NCI-H524 treated with DMSO at 0.1 percent for 48 hours (cell line): ENCODE measurements at regions not wholly inside any gene's neighbourhood (a gene's known extent, or its start where the extent isn't known, plus 50 kb on each side); places are given as distances from the start of the nearest gene placed in this dataset.
A peak's percentile ranks its signal among the peaks of the same experiment; 100 is the strongest.
"Not testable (repeated sequence)": the region's sequence is repeated elsewhere in the genome, so short reads cannot be mapped to it uniquely, and the experiment has no call there.

Experiments
- DNase-seq: peaks from one replicate; lab custom pipeline; 2025; lab: John Stamatoyannopoulos, UW

GRCh38 chr4:29708473-29708872, 1011.7 kb upstream of the PCDH7 start:
- DNase-seq, result no peak

- no peak for DNase-seq
Observed at GRCh38 chr4:29710519-29710918, 1009.6 kb upstream of the PCDH7 start.

- DNase-seq, result no peak
Observed at GRCh38 chr4:29711226-29711625, 1008.9 kb upstream of the PCDH7 start.

- no peak for DNase-seq
Observed at GRCh38 chr4:29717287-29718057, 1002.7 kb upstream of the PCDH7 start.

GRCh38 chr4:29718136-29718535, 1002.0 kb upstream of the PCDH7 start:
- DNase-seq, result no peak

GRCh38 chr4:29722253-29722652, 997.9 kb upstream of the PCDH7 start:
- DNase-seq, result no peak

- DNase-seq, result no peak
Observed at GRCh38 chr4:29726938-29727337, 993.2 kb upstream of the PCDH7 start.

- DNase-seq, result no peak
Observed at GRCh38 chr4:29734343-29735213, 985.6 kb upstream of the PCDH7 start.

GRCh38 chr4:29756966-29757365, 963.2 kb upstream of the PCDH7 start:
- no peak for DNase-seq

- DNase-seq, result no peak
Observed at GRCh38 chr4:29762151-29762550, 958.0 kb upstream of the PCDH7 start.

GRCh38 chr4:29770627-29771026, 949.5 kb upstream of the PCDH7 start:
- DNase-seq, result no peak

- DNase-seq, result not testable (repeated sequence)
Observed at GRCh38 chr4:29788123-29788522, 932.0 kb upstream of the PCDH7 start.

GRCh38 chr4:29805245-29805644, 914.9 kb upstream of the PCDH7 start:
- DNase-seq, result peak; percentile 17

GRCh38 chr4:29805916-29806480, 914.2 kb upstream of the PCDH7 start:
- DNase-seq, result no peak

GRCh38 chr4:29817961-29818360, 902.2 kb upstream of the PCDH7 start:
- no peak for DNase-seq

GRCh38 chr4:29829067-29829466, 891.1 kb upstream of the PCDH7 start:
- no peak for DNase-seq

GRCh38 chr4:29852537-29852936, 867.6 kb upstream of the PCDH7 start:
- DNase-seq, result no peak

GRCh38 chr4:29853833-29854232, 866.3 kb upstream of the PCDH7 start:
- DNase-seq, result no peak

GRCh38 chr4:29861307-29861706, 858.9 kb upstream of the PCDH7 start:
- DNase-seq, result no peak

- DNase-seq, result no peak
Observed at GRCh38 chr4:29867412-29867811, 852.8 kb upstream of the PCDH7 start.

GRCh38 chr4:29900336-29900735, 819.8 kb upstream of the PCDH7 start:
- DNase-seq, result no peak

GRCh38 chr4:29908276-29908675, 811.9 kb upstream of the PCDH7 start:
- no peak for DNase-seq

GRCh38 chr4:29927895-29928294, 792.3 kb upstream of the PCDH7 start:
- DNase-seq, result no peak
